Activated CD8-positive, alpha-beta memory T cell treated with anti-CD3 and anti-CD28 coated beads, Interleukin-2, amount 50 U/mL, for 48 hours (primary cell): ENCODE measurements at regions not wholly inside any gene's neighbourhood (a gene's known extent, or its start where the extent isn't known, plus 50 kb on each side); places are given as distances from the start of the nearest gene placed in this dataset.
"Not testable (repeated sequence)": the region's sequence is repeated elsewhere in the genome, so short reads cannot be mapped to it uniquely, and the experiment has no call there.

Experiments used
- DNase-seq: peaks from one replicate; pipeline ENCODE4 v3.0.0-alpha.2; 2020

GRCh38 chr6:21773576-21773968 lies 180.0 kb downstream of the SOX4 start:
- no peak for DNase-seq

DNA sequence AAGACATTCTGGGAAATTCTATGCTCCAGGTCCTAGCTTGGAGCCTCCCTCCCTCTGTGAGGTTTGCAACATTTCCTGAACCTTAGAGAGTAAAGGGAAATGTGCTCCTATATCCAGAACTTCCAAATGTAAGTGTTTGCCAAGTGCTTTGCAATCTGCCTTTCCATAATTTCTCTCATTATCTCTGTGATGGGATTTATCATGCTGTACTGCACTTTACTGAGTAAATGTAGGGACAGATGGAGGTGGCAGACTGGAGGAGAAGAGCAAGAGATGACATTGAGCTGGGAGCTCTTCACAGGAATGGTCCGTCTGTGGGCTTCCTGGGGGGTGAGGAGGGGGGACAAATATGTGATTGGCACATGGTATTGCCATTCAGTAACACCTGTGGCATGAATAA lies 184.3 kb downstream of the SOX4 start:
- no peak for DNase-seq

- DNase-seq: no peak
These were observed 186.6 kb downstream of the SOX4 start for GRCh38 chr6:21780141-21780540.

DNA sequence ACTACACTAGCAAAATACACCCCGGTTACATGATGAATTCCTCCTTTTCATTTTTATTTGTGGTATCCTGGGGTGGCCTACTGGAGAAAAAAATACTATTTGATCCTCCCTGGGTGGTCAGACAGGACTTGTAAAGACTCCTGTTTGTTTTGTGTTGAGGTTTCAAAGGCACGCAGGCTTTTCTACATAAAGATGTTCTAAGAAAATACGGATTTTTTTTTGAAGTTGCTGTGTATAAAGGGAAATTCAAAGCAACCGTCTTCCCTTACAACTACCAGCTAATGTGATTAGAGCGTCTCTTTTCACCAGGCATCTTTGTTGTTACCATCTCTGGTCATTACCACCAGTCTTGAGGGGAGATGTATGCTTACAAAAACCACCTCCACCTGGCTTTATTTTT lies 187.1 kb downstream of the SOX4 start:
- DNase-seq: no peak

GRCh38 chr6:21781128-21781527 lies 187.6 kb downstream of the SOX4 start:
- DNase-seq: no peak

DNA sequence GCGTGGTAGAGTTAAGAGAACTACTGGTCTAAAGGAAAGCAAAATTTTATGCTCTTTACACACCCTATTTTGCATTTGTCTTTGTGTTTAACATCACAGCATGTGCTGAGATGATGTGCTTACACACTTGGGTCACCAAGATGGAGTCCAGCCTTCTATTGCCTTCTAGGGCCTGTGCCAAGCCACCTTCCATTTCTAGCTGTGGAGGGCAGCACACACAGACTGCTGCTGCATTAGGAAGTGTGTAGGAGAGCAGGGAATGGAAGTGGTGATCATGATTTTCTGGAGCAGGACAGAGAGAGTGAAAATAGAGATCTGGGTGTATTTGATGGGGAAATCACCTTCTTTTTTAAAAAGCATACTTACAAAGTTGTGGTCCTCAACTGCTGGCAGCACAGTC lies 191.6 kb downstream of the SOX4 start:
- DNase-seq: no peak

DNA sequence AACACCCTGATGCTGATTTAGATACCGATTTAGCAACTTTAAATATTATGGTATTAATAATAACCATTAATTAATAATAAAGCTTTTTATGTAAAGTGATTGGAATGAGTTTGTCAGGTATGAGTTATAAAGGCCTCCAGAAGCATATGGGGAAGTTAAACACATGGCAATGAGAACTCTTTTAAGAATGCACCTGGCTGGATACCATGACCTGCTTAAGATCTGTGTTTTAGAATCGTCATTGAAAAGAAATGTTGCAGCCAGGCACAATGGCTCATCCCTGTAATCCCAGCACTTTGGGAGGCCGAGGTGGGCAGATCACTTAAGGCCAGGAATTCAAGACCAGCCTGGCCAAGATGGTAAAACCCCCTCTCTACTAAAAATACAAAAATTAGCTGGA lies 197.5 kb downstream of the SOX4 start:
- no peak for DNase-seq

GRCh38 chr6:21791581-21791980 lies 198.0 kb downstream of the SOX4 start:
- no peak for DNase-seq

GRCh38 chr6:21792177-21792576 lies 198.6 kb downstream of the SOX4 start:
- DNase-seq: no peak

DNA sequence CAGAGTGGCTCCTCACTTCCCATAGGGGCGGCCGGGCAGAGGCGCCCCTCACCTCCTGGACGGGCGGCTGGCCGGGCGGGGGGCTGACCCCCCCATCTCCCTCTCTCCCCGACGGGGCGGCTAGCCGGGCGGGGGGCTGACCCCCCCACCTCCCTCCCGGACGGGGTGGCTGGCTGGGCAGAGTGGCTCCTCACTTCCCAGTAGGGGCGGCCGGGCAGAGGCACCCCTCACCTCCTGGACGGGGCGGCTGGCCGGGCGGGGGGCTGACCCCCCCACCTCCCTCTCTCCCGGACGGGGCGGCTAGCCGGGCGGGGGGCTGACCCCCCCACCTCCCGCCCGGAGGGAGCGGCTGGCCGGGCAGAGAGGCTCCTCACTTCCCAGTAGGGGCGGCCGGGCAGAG lies 203.4 kb downstream of the SOX4 start:
- not testable (repeated sequence) for DNase-seq

- DNase-seq: no peak
These were observed 204.9 kb downstream of the SOX4 start for GRCh38 chr6:21798468-21798867.

- no peak for DNase-seq
These were observed 206.8 kb downstream of the SOX4 start for GRCh38 chr6:21800330-21800729.

- DNase-seq: no peak
These were observed 207.4 kb downstream of the SOX4 start for GRCh38 chr6:21800948-21801438.

- no peak for DNase-seq
These were observed 208.1 kb downstream of the SOX4 start for GRCh38 chr6:21801446-21802174.

- DNase-seq: no peak
These were observed 208.7 kb downstream of the SOX4 start for GRCh38 chr6:21802175-21802822.

DNA sequence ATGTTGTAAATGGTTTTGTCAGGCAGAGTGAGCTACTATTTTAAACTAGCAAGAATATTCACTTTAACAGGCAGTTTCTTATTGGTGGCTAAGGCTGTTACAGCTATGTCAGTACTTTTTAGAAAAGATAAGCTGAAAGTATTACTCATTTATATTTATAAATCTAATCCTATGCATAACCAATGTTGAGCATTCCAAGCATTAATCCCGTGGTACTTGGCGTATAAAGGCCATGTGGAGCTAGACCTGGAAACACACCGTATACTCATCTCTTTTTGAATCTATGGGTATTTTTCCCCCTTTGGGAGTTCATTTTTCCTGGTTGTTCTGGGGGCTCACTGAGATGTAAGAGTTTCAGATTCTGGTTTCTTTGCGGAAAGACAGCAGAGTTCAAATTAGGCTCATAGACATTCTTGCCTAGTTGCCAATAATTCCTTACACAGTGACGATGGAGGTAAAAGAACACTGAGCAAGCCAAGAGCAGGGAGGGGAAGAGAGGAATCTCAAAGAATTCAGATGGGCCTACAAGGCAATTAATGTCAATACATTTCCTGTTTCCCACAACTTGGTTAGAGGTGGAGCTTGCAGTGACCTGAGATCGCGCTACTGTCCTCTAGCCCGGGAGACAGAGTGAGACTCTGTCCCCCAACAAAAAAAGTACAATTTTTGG lies 211.5 kb downstream of the SOX4 start:
- no peak for DNase-seq

GRCh38 chr6:21807299-21808044 lies 213.9 kb downstream of the SOX4 start:
- no peak for DNase-seq

GRCh38 chr6:21808045-21808470 lies 214.5 kb downstream of the SOX4 start:
- DNase-seq: no peak

DNA sequence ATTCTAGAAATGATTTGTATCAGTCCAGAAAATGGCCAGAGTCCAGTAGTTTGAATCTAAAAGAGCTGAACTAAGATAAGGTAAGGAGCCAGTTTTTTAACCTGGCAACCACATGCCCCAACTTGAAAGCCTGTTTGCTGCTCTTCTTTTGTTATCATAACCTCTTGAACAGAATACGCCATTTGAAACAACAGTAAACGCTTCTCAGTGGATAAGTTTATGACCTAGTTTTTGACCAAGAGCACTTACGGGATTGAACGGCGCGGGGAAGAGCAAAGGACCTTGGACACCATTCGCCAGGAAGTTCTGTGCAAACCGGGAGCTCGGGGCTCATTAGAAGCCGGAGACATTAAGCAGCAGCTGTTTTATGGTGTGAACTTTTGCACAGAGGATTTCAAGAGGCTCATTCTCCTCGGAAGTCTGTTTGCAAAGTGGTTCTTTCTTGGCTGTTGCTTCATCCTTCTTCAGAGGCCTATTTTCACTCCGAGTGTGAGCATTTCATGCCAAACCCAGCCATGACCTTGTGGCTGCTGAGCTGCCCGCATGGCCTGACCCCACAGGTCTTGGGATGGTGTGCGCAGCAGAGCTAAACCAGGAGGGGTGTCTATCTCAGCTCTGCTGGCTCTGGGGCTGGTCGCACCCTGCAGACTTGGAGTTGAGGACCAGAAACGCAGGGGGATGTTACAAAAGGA lies 215.1 kb downstream of the SOX4 start:
- no peak for DNase-seq

GRCh38 chr6:21811484-21811883 lies 217.9 kb downstream of the SOX4 start:
- DNase-seq: no peak

GRCh38 chr6:21816231-21816630 lies 222.7 kb downstream of the SOX4 start:
- no peak for DNase-seq

DNA sequence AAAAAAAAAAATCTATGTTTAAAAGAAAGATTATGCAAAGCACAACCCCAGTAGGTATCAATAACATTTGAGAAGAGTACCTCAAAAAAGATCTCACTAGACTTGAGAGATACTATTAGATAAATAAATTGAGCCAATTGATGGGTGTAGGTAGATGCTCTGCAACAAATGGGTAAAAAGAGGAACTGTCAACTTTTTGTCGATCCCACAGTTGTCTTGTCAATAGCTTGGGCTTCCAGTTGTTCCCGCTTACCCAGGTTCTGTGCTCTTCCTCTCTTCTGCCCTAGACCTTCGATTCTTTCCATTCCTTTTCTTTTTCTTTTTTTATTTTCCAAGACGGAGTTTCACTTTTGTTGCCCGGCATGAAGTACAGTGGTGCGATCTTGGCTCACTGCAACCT lies 226.9 kb downstream of the SOX4 start:
- no peak for DNase-seq

GRCh38 chr6:21823371-21823770 lies 229.8 kb downstream of the SOX4 start:
- no peak for DNase-seq
